Neutrophil (primary cell): ENCODE measurements at regions not wholly inside any gene's neighbourhood (a gene's known extent, or its start where the extent isn't known, plus 50 kb on each side); places are given as distances from the start of the nearest gene placed in this dataset.

Source experiments
- H3K27ac ChIP-seq: fragments of 200-600 bp; sonication (generic); 2 replicates; pipeline ENCODE4 v1.5.1; 2016; ENCODE audit warnings: mild to moderate bottlenecking, moderate library complexity
- H3K27me3 ChIP-seq: fragments of 200-600 bp; sonication (generic); 2 replicates; pipeline ENCODE4 v1.6.0; 2016; ENCODE audit warnings: mild to moderate bottlenecking
- H3K36me3 ChIP-seq: fragments of 200-600 bp; sonication (generic); 2 replicates; pipeline ENCODE4 v1.5.1; 2017
- H3K4me1 ChIP-seq, 2 experiments: fragments of 200-600 bp in 1 of 2; sonication (generic) in 1 of 2; 1 replicate in 1 of 2; 2 replicates in 1 of 2; pipeline versions ENCODE4 v1.5.1 to v1.6.1; 2013 to 2016; ENCODE audit warnings: low read depth in 1 of 2, low read length in 1 of 2, mild to moderate bottlenecking in 1 of 2, moderate library complexity in 1 of 2; ENCODE audit not compliant: control insufficient read depth in 1 of 2, insufficient read depth in 1 of 2
- H3K4me3 ChIP-seq, 2 experiments: fragments of 200-600 bp in 1 of 2; sonication (generic) in 1 of 2; 1 replicate in 1 of 2; 2 replicates in 1 of 2; pipeline ENCODE4 v1.5.1; 2013 to 2016; ENCODE audit warnings: low read depth in 1 of 2, low read length in 1 of 2, mild to moderate bottlenecking in 1 of 2, moderate library complexity in 1 of 2
- H3K9me3 ChIP-seq: fragments of 200-600 bp; sonication (generic); 2 replicates; pipeline ENCODE4 v1.5.1; 2016
- TF ChIP-seq, protein P1 (sequence below): fragments of 200-600 bp; sonication (generic); IDR thresholded peaks from 2 replicates; pipeline ENCODE4 v1.5.1; 2016; ENCODE audit warnings: antibody characterized with exemption

DNA sequence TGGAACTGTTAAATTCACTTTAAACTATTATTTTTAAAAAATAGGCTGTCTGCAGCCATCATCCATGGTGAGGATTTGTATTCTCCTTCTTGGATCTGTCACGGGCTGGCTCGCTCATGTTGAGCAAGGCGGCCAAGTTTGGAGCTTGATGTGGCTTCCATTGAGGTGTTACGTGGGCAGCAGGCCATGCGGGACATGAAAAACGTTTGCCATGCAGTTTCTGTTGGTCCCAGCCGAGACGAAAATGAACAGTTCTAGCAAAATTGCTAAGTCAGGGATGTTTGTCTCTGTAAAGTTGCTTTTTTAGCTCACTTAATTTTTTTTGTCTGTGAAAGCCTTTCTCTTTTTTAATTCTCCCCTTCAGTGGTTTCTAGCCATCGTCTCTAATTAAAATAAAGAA, 70.2 kb upstream of the MGAT5 start:
- Histone ChIP-seq H3K9me3 (no peaks in the 10 kb centered on the region), H3K4me3 (no peak overlapping the region), H3K27me3 (no peaks in the 10 kb centered on the region), H3K36me3 (no peaks in the 10 kb centered on the region), H3K4me1 (peaks cover 28 to 35% of the 10 kb centered on the region in 2 experiments), H3K27ac (no peak overlapping the region)
- TF ChIP-seq, protein P1, sequence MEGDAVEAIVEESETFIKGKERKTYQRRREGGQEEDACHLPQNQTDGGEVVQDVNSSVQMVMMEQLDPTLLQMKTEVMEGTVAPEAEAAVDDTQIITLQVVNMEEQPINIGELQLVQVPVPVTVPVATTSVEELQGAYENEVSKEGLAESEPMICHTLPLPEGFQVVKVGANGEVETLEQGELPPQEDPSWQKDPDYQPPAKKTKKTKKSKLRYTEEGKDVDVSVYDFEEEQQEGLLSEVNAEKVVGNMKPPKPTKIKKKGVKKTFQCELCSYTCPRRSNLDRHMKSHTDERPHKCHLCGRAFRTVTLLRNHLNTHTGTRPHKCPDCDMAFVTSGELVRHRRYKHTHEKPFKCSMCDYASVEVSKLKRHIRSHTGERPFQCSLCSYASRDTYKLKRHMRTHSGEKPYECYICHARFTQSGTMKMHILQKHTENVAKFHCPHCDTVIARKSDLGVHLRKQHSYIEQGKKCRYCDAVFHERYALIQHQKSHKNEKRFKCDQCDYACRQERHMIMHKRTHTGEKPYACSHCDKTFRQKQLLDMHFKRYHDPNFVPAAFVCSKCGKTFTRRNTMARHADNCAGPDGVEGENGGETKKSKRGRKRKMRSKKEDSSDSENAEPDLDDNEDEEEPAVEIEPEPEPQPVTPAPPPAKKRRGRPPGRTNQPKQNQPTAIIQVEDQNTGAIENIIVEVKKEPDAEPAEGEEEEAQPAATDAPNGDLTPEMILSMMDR = no peak

DNA sequence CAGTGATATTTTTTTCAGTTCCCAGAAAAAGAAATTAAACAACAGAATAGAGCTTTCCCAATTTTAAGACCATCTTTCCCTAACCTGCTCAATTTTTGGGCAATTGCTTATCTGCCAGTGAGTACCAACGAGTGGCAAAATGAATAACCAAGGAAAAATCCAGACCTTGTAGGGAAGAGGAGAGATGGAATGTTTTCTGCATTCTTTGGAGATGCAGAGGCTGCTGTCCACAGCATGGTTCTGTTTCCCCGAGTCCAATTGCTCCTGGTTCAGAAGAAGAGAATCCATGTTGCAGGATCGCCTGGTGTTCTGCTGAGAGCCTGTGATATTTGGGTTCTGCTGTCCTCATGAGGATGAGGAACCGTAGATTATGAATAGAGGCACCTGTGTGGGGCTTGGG, 68.2 kb upstream of the MGAT5 start:
- Histone ChIP-seq H3K4me1 (peaks cover 12 to 16% of the 10 kb centered on the region in 2 experiments), H3K4me3 (no peak overlapping the region), H3K36me3 (no peaks in the 10 kb centered on the region), H3K9me3 (no peaks in the 10 kb centered on the region), H3K27ac (no peak overlapping the region), H3K27me3 (no peaks in the 10 kb centered on the region)
- TF ChIP-seq, protein P1 = no peak

DNA sequence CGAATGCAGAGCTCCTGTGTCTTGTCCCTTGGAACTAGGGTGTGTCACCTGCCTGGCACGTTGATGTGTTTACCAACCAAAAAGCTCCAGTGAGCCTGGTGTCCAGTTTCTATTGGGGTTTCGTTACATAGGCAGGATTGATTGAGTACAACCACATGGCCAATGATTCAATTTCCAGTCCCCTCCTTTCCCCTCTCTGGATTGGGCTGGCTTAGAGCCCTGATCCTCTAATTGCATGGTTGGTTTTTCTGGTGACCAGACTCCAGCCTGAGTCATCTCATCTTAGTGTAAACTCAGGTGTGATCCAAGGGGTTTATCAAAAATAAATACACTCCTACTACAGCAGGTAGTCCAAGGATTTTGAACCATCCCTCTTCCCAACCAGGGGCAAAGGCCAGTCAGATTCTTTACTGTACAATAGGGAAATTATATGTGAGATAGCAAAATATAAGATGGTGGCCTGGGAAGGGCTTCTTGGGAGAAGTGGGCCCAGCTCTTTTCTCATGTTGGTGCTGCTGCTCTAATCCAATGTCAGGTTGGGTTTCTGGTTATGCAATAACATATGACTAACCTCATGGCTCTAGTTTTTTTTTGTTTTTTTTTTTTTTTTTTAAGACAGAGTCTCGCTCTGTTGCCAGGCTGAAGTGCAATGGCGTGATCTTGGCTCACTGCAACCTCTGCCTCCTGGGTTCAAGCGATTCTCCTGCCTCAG, 64.7 kb upstream of the MGAT5 start:
- no peaks in the 10 kb centered on the region for H3K9me3 ChIP-seq
- H3K36me3 ChIP-seq = no peaks in the 10 kb centered on the region
- H3K27me3 ChIP-seq = no peaks in the 10 kb centered on the region
- H3K27ac ChIP-seq = no peak overlapping the region
- H3K4me3 ChIP-seq = no peak overlapping the region
- TF ChIP-seq, protein P1 = no peak
- no peaks in the 10 kb centered on the region for H3K4me1 ChIP-seq

DNA sequence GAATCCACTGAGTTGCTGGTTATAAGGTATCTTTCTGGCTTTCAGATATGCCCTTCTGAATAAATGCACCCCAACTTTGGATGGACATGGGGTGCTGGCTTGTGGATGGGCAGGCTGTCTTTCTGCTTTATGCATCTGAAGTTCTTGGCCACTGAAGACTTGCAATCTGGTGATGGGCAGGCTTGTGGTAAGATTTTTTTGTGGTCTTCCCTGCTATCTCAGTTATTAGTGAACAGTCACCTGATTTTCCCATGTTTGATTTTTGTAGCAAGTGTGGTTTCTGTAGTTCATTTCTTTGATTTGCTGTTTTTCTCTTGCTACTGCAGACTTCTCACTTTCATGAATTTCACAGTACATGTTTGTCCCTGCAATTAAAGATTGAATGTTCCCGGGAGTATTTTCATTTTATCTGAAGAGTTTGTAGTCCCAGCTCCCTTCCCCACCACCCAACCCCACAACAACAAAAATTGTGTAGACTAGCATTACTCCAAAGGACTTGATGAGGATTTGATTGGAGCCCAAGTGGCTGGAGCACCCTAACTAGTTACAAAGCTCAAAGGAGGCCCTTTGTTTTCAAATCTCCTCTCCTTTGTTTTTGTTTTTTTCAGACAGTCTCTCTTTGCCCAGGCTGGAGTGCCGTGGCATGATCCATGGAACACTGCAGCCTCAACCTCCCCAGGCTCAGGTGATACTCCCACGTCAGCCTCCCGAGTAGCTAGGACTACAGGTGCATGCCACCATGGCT, 63.6 kb upstream of the MGAT5 start:
- Histone ChIP-seq H3K27ac (no peak overlapping the region), H3K27me3 (no peaks in the 10 kb centered on the region), H3K4me1 (peaks cover under 1 to 10% of the 10 kb centered on the region in 2 experiments), H3K4me3 (no peak overlapping the region), H3K9me3 (no peaks in the 10 kb centered on the region), H3K36me3 (no peaks in the 10 kb centered on the region)
- TF ChIP-seq, protein P1 = no peak

DNA sequence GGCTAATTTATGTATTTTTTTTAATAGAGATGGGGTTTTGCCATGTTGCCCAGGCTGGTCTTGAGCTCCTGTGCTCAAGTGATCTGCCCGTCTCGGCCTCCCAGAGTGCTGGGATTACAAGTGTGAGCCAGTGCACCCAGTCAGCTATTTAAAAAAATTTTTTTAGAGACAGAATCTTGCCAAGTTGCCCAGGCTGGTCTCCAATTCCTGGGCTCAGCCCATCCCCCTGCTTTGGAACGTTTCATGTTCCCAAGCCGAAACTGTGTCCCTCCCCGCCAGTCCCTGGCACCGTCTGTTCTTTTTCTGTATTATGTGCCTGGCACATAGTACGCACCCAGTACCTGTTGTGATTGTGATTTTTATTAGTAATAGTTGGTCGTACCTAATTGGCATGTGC, 63.1 kb upstream of the MGAT5 start:
- Histone ChIP-seq H3K9me3 (no peaks in the 10 kb centered on the region), H3K27me3 (no peaks in the 10 kb centered on the region), H3K27ac (no peak overlapping the region), H3K36me3 (no peaks in the 10 kb centered on the region), H3K4me1 (peaks cover 5 to 15% of the 10 kb centered on the region in 2 experiments), H3K4me3 (no peak overlapping the region)
- TF ChIP-seq, protein P1 = no peak
